ENCODE measurements at regions not wholly inside any gene's neighbourhood (a gene's known extent, or its start where the extent isn't known, plus 50 kb on each side); places are given as distances from the start of the nearest gene placed in this dataset.

- Mint-ChIP-seq H3K27me3 (ENCODE audit: low read depth) (no peaks in the 10 kb centered on the region; the same call in 1 of the 2 replicates), H3K36me3 (peaks cover 47% of the 10 kb centered on the region), H3K9me3 (peaks cover 67% of the 10 kb centered on the region), H3K27ac (no peak overlapping the region), H3K4me3 (no peak overlapping the region), H3K4me1 (no peaks in the 10 kb centered on the region)
- ChIA-PET CTCF (no interaction called here), POLR2A (no interaction called here)
- no peak for ATAC-seq
- DNase-seq (ENCODE audit: low spot score) = no peak
- no peak for TF ChIP-seq ZMAT4 (CRISPR knock-in tag; IDR thresholded peaks at IDR 0.05)
- TF ChIP-seq E2F4 (CRISPR knock-in tag; IDR thresholded peaks at IDR 0.05; ENCODE audit: borderline replicate concordance, low read depth) = no peak
- TF ChIP-seq ZNF425 (CRISPR knock-in tag; conservative IDR thresholded peaks at IDR 0.05) = no peak
- TF ChIP-seq GRHL2 (CRISPR knock-in tag; IDR thresholded peaks at IDR 0.05; ENCODE audit: insufficient replicate concordance, severe bottlenecking) = no peak
- TF ChIP-seq KAT7 (CRISPR knock-in tag; IDR thresholded peaks at IDR 0.05; ENCODE audit: borderline replicate concordance) = no peak
- no peak for TF ChIP-seq ZNF416 (CRISPR knock-in tag; IDR thresholded peaks at IDR 0.05)
- no peak for TF ChIP-seq RELA (CRISPR knock-in tag; IDR thresholded peaks at IDR 0.05; ENCODE audit: borderline replicate concordance)
- TF ChIP-seq ELF4 (CRISPR knock-in tag; IDR thresholded peaks at IDR 0.05; ENCODE audit: low read depth) = no peak
- TF ChIP-seq USF2 (CRISPR knock-in tag; IDR thresholded peaks at IDR 0.05) = no peak
- TF ChIP-seq IRF1 (CRISPR knock-in tag; IDR thresholded peaks at IDR 0.05) = no peak
- no peak for TF ChIP-seq PRDM15 (CRISPR knock-in tag; IDR thresholded peaks at IDR 0.05)
- TF ChIP-seq ZNF138 (CRISPR knock-in tag; conservative IDR thresholded peaks at IDR 0.05) = no peak
- no peak for TF ChIP-seq ZNF219 (CRISPR knock-in tag; IDR thresholded peaks at IDR 0.05; ENCODE audit: borderline replicate concordance)
- TF ChIP-seq TEAD1 (CRISPR knock-in tag; IDR thresholded peaks at IDR 0.05) = no peak
- TF ChIP-seq JUN (CRISPR knock-in tag; IDR thresholded peaks at IDR 0.05) = no peak
Observed at GRCh38 chr20:12404941-12405340, 487.2 kb downstream of the BTBD3 start.

GRCh38 chr20:12406978-12407377 lies 489.3 kb downstream of the BTBD3 start:
- ChIA-PET CTCF (no interaction called here), POLR2A (no interaction called here)
- H3K36me3 Mint-ChIP-seq = peaks cover 47% of the 10 kb centered on the region
- no peak overlapping the region for H3K4me3 Mint-ChIP-seq
- H3K9me3 Mint-ChIP-seq = peaks cover 68% of the 10 kb centered on the region
- peaks cover 11% of the 10 kb centered on the region for H3K4me1 Mint-ChIP-seq
- ATAC-seq (no peak), DNase-seq (ENCODE audit: low spot score) (no peak)
- no peak for TF ChIP-seq FOXP1 (CRISPR knock-in tag; IDR thresholded peaks at IDR 0.05; ENCODE audit: borderline replicate concordance)
- TF ChIP-seq USF1 (CRISPR knock-in tag; IDR thresholded peaks at IDR 0.05) = no peak
- no peak for TF ChIP-seq CBFB (CRISPR knock-in tag; IDR thresholded peaks at IDR 0.05; ENCODE audit: low read depth)
- no peak for TF ChIP-seq SOX15 (CRISPR knock-in tag; IDR thresholded peaks at IDR 0.05)
- no peak for TF ChIP-seq ZNF317 (CRISPR knock-in tag; IDR thresholded peaks at IDR 0.05; ENCODE audit: borderline replicate concordance, low read depth)
- no peak for TF ChIP-seq ZNF512 (CRISPR knock-in tag; IDR thresholded peaks at IDR 0.05; ENCODE audit: borderline replicate concordance)
- TF ChIP-seq ZBTB21 (CRISPR knock-in tag; IDR thresholded peaks at IDR 0.05; ENCODE audit: borderline replicate concordance) = no peak
- no peak for TF ChIP-seq NR1H2 (CRISPR knock-in tag; IDR thresholded peaks at IDR 0.05)
- H3K27me3 Mint-ChIP-seq (ENCODE audit: low read depth) = no peaks in the 10 kb centered on the region; the same call in 1 of the 2 replicates
- no peak overlapping the region for H3K27ac Mint-ChIP-seq

All from WTC11 (cell line).